T-helper 9 cell (primary cell): ENCODE measurements at regions not wholly inside any gene's neighbourhood (a gene's known extent, or its start where the extent isn't known, plus 50 kb on each side); places are given as distances from the start of the nearest gene placed in this dataset.
"Not testable (repeated sequence)": the region's sequence is repeated elsewhere in the genome, so short reads cannot be mapped to it uniquely, and the experiment has no call there.

ENCODE experiments used
- DNase-seq: peaks from one replicate; pipeline ENCODE4 v3.0.0-alpha.2; 2020

DNA sequence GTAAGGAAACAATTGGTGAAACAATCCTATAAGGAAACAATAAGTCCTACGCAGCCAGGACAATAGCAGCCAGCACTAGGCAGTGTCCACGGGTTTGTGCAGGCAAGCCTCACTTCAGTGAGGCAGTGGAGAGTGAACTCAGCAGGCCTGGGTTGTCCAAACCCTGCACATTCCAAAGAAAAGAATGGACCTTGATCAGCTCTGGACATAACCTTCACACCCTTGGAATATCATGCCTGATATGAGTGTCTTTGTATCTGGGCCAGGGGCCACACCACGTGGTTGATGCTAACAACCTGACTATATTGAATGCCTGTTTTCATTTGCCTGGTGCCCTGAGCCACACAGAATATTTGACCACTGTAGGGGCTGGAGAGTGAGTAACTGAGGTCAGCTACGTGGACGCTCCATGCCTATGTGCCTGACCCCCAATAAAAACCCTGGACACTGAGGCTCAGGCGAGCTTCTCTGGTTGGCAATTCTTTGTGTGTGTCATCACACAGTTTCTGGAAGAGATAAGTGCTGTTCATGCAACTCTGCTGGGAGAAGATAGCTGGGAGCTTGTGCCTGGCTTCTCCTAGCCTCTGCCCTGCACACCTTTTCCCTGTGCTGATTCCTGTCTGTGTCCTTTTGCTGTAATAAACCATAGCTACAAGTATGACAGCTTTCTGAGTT, 81.4 kb upstream of the NCOR2 start:
- DNase-seq: no peak

DNA sequence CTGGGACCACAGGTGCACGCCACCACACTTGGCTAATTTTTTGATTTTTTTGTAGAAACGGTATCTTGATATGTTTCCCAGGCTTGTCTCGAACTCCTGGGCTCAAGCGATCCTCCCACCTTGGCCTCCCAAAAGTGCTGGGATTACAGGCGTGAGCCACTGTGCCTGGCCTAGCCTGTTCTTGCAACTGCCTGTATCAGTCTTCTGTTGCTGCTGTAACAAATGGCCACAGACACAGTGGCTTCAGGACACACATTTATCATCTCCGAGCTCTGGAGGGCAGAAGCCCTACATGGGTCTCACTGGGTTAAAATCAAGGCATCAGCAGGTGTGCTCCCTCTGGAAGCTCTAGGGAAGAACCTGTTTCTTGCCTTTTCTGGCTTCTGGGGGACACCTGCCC, 79.9 kb upstream of the NCOR2 start:
- no peak for DNase-seq

DNA sequence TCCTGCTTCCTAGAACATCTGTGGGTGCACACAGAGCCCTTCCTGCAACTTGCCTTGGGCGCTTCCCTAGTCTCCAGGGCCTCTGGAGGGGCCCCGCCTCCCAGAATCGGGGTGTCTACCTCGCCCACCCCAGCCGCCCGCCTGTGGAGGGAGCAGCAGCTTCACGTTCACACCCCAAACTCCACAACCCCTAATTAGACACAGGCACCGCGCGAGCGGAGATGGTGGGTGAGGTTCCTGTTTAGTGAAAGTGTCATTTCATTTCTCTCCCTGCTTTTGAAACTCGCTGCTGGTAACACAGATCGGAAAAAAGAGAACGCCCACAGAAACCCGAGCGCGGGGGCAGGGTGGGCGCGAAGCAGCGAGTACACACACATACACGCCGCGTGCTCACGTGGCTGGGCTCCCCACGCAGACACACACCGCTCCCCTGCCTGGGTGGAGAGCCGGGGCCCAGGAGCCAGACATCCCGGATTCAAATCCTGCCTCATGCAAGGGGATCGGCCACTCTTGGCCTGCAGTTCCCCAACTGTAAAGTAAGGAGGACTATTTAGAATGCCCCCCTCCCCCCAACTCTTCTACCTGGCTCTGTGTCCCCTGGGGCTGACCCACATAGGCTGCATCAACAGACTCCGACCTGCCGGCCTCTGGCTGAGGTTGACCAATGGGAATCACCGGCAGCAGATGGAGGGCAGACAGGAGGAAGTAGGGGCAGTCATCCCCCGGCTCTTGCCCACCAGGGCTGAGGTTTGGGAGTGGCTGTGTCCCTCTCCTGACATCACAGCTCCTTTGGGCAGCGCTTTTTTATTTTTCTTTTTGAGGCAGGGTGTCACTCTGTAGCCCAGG, 79.2 kb upstream of the NCOR2 start:
- DNase-seq: no peak

DNA sequence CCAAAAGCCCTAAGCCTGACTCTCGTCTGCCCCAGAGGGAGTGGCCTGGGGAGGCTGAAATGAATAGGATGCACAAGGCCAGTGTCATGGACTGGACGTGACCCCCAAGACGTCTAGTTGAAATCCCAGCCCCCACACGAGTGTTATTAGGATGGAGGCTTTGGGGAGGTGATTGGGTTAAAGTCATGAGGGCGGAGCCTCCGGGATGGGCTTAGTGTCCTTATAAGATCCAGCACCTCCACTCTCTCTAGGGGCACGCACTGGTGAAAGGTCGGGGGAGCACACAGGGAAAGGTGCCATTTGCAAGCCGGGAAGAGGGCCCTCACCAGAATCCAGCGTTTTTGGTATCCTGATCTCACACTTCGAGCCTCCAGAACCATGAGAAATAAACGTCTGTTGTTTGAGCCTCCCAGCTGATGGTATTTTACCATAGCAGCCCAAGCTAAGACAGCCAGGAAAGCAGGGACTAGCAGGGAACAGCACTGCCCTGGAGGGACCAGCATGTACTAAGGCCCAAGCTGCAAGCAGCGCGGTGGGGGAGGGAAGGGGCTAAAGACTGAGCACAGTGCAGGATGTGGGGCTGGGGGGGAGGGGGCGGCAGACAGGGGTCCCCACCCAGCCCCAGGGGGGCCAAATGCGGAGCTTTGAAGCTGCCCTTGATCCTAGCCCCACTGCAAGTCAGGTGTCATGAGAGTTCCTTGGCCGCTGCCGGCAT, 78.3 kb upstream of the NCOR2 start:
- no peak for DNase-seq

DNA sequence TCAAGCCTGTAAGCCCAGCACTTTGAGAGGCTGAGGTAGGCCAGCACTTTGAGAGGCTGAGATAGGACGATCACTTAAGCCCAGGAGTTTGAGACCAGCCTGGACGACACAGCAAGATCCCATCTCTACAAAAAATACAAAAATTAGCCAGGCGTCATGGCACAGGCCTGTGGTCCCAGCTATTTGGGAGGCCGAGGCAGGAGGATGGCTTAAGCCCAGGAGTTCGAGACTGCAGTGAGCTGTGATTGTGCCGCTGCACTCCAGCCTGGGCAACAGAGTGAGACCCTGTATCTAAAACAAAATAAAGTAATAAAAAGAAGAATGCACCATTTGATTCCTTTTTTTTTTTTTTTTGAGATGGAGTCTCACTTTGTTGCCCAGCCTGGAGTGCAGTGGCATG, 76.4 kb upstream of the NCOR2 start:
- DNase-seq: not testable (repeated sequence)

DNA sequence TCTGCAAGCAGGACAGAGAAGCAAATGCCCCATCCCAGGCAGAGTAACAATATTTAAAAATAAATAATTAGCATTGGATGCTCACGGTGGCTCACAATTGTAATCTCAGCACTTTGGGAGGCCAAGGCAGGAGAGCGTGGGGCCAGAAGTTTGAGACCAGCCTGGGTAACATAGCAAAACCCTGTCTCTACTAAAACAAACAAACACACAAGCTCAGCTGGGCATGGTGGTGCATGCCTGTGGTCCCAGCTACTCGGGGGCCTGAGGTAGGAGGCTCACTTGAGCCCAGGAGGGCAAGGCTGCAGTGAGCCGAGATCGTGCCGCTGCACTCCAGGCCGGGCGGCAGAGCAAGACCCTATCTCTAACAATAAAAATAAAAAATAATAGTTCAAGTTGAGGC, 74.7 kb upstream of the NCOR2 start:
- DNase-seq: no peak

DNA sequence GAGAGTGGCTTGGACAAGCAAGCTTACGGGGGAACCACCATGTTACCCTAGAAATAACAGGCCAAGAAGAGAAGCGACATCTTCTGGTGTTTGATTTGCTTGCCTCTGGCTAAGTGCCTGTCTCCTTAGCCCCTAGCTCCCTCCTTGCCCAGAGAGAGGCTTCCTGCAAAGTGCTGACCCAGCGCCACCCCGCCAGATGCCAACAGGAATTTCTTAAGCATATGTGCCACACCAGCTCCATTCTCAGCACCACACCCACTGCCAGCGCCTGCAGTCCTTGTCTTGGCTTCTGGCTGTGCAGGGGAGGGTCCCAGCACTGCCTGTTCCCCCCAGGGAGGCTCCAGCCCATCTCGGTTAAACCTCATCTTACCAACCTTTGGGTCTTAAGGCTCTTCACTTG, 74.2 kb upstream of the NCOR2 start:
- DNase-seq: no peak

DNA sequence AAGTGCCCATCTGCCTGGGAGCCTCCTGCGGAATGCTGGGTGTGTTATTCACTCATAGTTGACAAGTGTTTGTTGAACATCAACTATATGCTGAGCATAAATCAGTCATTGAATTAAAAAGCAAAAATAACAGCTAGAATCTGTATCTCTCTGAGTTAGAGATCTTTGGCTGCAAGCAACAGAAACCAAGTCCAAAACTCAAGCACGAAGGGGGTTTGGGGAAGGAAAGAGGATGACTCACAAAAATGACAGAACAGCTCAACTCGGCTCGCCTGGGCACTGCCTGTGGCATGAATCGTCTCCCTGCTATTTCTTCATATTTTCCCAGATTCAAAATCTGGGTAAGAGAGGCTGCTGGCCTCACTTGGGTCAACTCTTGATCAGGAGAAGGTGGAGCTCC, 72.6 kb upstream of the NCOR2 start:
- no peak for DNase-seq

DNA sequence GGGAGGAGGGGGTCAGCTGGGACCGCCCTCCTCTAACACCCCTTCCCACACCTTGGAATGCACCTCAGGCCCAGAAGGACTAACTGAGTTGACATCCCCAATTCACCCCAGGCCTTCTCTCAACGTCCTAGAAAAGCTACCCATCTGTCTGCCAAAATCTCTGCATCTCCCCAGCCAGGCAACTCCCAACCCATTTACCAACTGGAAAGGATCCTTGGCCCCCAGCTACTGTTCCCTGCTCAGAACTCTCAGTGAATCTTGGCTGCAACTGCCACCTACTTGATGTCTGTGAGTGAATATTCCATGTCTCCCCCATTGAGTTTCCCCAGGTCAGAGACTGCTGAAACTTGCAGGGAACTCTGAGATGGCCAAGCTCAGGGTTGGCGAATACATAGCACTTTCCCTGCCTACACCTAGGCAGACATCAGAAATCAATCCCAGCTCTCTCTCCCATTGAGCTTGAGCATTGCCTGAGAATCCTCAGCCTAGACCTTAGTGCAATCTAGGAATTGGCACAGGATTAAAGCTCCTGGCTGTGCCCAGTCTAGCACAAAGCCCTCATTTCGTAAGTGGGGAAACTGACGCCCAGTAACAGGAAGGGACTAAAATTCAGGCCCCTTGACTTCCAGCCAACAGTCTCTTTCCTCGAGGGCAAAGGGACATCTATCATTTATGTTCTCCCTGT, 71.9 kb upstream of the NCOR2 start:
- DNase-seq: no peak

DNA sequence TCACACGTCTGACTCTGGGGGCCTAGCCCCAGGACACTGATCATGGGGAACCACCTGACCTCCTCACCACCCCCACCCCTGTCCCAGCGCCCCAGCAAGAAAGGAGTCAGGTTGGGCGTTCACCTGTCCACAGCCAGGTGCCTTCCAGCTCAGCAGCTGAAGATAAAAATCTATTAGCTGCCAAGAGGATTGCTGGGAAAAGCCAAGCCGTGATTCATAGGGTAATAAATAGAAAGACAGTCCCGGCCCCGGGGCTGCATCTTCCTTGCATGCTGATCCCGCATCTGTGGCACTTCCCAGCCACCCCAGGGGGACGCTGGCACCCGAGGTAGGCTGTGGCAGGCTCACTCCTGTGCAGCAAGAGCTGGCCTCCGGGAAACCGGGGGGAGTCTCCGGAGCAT, 70.2 kb upstream of the NCOR2 start:
- DNase-seq: no peak

DNA sequence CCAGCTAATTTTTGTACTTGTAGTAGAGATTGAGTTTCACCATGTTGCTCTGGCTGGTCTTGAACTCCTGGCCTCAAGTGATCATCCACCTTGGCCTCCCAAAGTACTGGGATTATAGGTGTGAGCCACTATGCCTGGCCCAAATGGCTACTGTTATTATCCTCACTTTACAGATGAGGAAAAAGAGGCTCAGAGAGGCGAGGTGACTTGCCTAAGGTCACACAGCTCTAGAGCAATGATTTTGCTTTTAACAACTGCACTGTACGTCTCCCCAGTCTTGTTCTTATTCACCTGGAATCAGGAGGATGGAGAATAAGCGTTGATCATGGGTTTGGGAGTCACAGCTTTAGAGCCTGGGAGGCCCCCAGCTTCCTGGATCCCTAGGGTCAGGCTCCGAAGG, 69.8 kb upstream of the NCOR2 start:
- no peak for DNase-seq

DNA sequence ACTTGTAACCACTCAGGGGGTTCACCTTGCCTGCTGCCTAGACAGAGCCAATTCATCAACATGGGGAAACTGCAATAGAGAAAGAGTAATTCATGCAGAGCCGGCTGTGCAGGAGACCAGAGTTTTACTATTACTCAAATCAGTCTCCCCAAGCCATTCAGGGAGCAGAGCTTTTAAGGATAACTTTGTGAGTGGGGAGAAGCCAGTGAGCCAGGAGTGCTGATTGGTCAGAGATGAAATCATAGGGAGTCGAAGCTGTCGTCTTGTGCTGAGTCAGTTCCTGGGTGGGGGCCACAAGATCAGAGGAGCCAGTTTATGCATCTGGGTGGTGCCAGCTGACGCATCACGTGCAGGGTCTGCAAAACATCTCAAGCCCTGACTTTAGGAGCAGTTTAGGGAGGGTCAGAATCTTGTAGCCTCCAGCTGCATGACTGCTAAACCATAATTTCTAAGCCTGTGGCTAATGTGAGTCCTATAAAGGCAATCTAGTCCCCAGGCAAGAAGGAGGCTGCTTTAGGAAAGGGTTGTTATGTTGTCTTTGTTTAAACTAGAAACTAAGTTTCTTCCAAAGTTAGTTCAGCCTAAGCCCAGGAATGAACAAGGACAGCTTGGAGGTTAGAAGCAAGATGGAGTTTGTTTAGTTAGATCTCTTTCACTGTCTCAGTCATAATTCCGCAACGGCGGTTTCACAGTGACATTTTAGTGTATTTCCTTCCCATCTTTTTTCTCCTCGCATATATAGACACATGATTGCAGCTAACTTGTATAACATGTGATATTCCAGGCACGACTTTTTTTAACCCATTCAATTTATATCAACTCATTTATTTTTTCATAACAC, 68.9 kb upstream of the NCOR2 start:
- DNase-seq: no peak

DNA sequence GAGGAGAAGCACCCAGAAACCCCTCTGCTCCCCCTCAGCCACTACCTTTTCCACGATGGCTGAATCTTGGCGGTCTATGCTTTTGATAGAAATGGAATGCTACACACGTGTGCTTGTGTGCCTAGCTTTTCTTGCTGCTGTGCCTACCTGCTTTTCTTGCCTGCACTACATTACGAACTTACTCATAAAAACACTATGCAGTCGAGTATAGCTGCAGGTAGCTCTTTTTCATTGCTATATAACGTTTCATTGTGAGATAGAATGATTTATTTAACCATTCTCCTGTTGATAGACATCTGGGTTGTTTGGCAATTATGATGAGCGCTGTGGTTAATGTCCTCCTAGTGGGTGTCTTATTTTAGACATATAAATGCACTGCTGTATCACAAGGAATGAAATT, 67.9 kb upstream of the NCOR2 start:
- DNase-seq: no peak

DNA sequence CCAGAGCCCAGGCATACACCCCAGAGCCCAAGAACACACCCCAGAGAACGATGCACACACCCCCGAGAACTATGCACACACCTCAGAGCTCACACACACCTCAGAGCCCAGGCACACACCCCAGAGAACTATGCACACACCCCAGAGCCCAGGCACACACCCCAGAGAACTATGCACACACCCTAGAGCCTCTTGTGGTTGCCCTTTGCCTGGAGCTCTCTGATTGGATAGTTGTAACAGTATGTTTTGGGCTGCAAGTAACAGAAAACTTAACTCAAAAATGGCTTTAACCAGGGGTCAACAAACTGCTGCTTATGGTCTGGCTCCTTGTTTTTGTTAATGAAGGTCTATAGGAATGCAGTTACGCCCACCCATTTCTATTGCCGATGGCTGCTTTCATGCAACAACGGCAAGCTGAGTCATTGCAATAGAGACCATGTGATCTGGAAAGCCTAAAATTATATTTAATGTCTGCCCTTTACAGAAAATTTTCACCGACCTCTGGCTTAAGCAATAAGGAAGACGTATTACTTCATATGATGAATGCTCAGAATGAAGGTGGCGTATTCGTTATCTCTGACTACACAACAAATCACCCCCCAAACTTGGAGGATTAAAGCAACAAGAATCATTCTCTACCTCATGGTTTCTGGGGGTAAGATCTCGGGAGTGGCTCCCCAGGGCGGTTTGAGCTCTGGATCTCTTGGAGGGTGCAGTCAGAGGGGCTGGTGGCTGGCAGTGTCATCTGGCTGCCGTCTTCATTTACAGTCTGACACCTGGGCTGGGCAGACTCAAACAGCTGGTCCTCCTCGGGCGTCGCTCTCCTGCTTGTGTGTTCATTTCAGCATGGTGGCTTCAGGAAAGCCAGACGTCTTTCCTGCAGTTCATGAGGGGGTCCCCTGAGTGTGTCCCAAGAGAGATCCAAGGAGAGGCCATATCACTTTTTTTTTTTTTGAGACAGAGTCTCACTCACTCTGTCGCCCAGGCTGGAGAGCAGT, 66.3 kb upstream of the NCOR2 start:
- DNase-seq: no peak

DNA sequence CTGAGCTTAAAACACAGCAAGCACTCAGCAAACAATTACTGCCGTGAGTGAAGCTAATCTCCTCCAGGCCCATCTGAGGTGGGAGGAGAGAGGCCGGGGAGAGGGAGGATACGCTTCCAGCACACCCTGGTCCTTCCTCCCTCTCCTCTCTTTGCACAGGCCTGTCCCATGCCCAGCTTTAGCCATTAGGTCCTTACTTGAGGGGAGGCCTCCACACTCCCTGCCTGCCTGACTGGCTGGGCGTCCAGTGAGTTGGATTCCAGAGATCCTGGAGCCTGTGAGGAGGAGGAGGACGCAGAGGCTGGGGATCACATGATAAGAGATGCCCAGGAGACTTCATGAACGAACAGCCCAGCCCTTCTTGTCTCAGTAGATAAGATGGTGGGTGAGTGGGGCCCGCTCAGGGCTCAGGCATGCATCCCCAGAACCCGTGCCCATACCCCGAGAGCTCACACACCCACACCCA, 65.1 kb upstream of the NCOR2 start:
- no peak for DNase-seq

DNA sequence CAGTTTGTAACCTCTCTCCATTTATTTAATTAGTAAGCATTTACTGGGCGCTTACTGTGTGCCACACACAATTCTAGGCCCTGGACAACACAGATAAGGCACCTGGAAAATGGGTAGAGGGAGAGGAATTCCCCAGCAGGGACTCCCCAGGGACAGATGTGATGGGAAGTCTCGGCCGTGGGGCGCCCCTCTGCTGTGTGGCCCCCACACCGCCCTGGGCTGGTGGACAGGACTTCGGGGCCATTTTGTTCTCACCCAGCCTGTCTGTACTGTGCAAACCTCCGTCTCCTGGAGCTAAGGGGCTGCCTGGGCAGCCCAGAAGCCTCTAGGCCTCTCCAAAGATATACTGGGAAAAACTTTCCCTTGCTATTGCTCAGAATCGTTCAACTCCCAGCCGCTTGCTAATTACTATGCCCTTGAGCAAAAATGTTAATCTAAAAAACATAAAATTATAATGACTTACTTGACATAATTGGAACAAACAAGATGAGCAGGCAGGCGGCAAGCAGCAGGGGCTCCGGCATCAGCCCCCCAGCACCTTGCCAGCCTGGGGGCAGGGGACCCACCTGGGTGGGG, 64.4 kb upstream of the NCOR2 start:
- DNase-seq: no peak

DNA sequence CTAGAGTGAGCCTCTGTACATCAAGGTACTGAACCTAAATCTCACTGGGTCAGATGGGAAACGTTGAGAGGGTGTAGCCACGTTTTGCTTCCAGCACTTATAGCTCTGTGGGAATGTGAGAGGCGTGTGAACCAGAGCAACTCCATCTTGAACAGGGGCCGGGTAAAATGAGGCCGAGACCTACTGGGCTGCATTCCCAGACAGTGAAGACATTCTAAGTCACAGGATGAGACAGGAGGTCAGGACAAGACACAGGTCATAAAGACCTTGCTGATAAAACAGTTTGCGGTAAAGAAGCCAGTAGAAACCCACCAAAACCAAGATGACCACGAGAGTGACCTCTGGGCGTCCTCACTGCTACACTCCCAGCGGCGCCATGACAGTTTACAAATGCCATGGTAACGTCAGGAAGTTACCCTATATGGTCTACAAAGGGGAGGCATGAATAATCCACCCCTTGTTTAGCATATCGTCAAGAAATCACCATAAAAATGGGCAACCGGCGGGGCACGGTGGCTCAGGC, 63.4 kb upstream of the NCOR2 start:
- no peak for DNase-seq

DNA sequence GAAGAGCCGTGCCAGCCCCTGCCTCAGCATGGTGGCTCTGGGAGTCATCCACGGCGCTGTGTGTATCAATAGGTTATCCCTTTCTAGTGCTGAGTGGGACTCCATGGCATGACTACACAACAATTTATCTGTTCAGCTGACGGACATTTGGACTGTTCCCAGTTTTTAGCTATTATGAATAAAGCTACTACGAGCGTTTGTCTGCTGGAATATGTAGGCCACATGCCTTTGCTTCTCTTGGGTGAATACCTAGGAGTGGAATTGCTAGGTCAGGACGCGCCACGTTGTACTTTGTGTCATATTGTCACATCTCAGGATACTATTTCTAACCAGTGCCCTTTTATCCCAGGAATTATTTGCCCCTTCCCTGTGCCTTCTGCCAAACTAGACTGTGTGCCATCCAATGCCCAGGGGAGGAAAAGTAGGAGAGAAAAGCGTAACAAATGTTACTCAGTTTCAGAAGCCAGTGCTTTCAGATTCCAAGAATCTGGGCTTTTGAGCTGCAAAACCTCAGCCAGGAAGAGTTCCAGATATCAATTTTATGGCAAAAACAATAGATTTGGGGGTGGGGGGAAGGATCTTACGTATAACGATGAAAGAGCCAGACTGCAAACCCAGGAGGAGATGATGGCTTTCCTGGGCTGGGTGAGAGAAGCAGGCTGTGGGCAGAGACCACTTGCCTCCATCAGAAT, 62.5 kb upstream of the NCOR2 start:
- DNase-seq: no peak

DNA sequence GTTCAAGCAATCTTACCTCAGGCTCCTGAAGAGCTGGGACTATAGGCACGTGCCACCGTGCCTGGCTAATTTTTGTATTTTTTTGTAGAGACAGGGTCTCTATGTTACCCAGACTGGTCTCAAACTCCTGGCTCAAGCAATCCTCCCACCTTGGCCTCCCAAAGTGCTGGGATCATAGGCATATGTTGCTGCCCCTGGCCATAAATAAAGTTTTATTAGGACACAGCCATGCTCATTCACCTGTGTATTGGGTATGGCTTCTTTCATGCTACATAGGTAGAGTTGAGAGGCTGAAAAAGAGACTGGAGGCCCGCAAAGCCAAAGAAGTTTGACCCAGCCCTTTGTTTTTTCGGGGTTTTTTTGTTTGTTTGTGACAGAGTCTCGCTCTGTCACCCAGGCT, 61.7 kb upstream of the NCOR2 start:
- no peak for DNase-seq

DNA sequence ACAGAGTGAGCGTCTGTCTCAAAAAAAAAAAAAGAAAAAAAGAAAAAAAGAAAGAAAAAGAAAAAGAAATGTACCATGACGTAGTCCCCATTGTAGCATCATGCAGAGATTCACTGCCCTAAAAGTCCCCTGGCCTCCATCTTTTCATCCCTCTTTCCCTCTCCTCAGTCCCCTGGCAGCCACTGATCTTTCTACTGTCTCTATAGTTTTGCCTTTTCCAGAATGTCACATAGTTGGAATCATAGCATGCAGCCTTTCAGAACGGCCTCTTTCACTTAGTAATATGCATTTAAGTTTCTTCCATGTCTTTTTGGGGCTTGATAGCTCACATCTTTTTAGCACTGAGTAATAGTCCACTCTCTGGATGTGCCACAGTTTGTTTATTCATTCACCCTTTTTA, 60.5 kb upstream of the NCOR2 start:
- no peak for DNase-seq
